Astrocyte (in vitro differentiated cells and primary cell): ENCODE measurements at regions not wholly inside any gene's neighbourhood (a gene's known extent, or its start where the extent isn't known, plus 50 kb on each side); places are given as distances from the start of the nearest gene placed in this dataset.

Source experiments
- DNase-seq: peaks from one replicate; pipeline ENCODE4 v3.0.0-alpha.2; 2010; ENCODE audit warnings: low read depth
- FAIRE-seq: peaks from 2 replicates; lab custom pipeline; 2011; peaks lifted over from hg19 to GRCh38; lab: Jason Lieb, UNC
- H2AFZ ChIP-seq: 2 replicates; pipeline ENCODE4 v1.6.0; 2012; ENCODE audit warnings: low read depth, low read length, inconsistent platforms
- H3K27ac ChIP-seq: 2 replicates; pipeline ENCODE4 v1.5.1; 2011; ENCODE audit warnings: low read depth, low read length, inconsistent platforms
- H3K27me3 ChIP-seq: 2 replicates; pipeline ENCODE4 v1.6.0; 2011; ENCODE audit warnings: low read length, inconsistent platforms; ENCODE audit not compliant: insufficient read depth
- H3K36me3 ChIP-seq: 2 replicates; pipeline ENCODE4 v1.5.1; 2011; ENCODE audit warnings: low read length, inconsistent platforms; ENCODE audit not compliant: insufficient read depth
- H3K4me1 ChIP-seq: 2 replicates; pipeline ENCODE4 v1.5.1; 2011; ENCODE audit warnings: low read length, inconsistent platforms; ENCODE audit not compliant: insufficient read depth
- H3K4me2 ChIP-seq: 2 replicates; pipeline ENCODE4 v1.6.0; 2012; ENCODE audit warnings: low read length, inconsistent platforms
- H3K4me3 ChIP-seq: 2 replicates; pipeline ENCODE4 v1.5.1; 2011; ENCODE audit warnings: low read depth, mild to moderate bottlenecking, low read length, inconsistent platforms; ENCODE audit not compliant: insufficient read depth
- H3K79me2 ChIP-seq: 2 replicates; pipeline ENCODE4 v1.6.0; 2012; ENCODE audit warnings: mild to moderate bottlenecking, low read length, inconsistent platforms; ENCODE audit not compliant: insufficient read depth
- H3K9ac ChIP-seq: 2 replicates; pipeline ENCODE4 v1.6.0; 2012; ENCODE audit warnings: mild to moderate bottlenecking, low read length, inconsistent platforms
- H3K9me3 ChIP-seq: 2 replicates; pipeline ENCODE4 v1.5.1; 2012; ENCODE audit warnings: low read depth, mild to moderate bottlenecking, low read length, inconsistent platforms; ENCODE audit not compliant: insufficient read depth
- H4K20me1 ChIP-seq: 2 replicates; pipeline ENCODE4 v1.6.0; 2012; ENCODE audit warnings: low read length, inconsistent platforms; ENCODE audit not compliant: insufficient read depth
- H3K27ac Mint-ChIP-seq: one replicate; pipeline ENCODE4 v1.8.0; 2021; ENCODE audit warnings: mild to moderate bottlenecking, mixed read lengths; ENCODE audit not compliant: unreplicated experiment
- H3K27me3 Mint-ChIP-seq: one replicate; pipeline ENCODE4 v1.8.0; 2021; ENCODE audit warnings: low read depth, mixed read lengths; ENCODE audit not compliant: unreplicated experiment
- H3K36me3 Mint-ChIP-seq: one replicate; pipeline ENCODE4 v1.8.0; 2021; ENCODE audit warnings: low read depth, mixed read lengths; ENCODE audit not compliant: unreplicated experiment
- H3K4me1 Mint-ChIP-seq: one replicate; pipeline ENCODE4 v1.8.0; 2021; ENCODE audit warnings: low read depth, mixed read lengths; ENCODE audit not compliant: unreplicated experiment
- H3K4me3 Mint-ChIP-seq: one replicate; pipeline ENCODE4 v1.8.0; 2021; ENCODE audit warnings: mild to moderate bottlenecking, moderate library complexity, mixed read lengths; ENCODE audit not compliant: unreplicated experiment
- H3K9me3 Mint-ChIP-seq: one replicate; pipeline ENCODE4 v1.8.0; 2021; ENCODE audit warnings: mild to moderate bottlenecking, mixed read lengths; ENCODE audit not compliant: unreplicated experiment
- CTCF ChIP-seq: IDR thresholded peaks from 2 replicates; pipeline ENCODE4 v1.5.1; 2011; ENCODE audit warnings: low read depth, mild to moderate bottlenecking, inconsistent platforms, low read length, moderate library complexity; ENCODE audit not compliant: insufficient read depth
- EZH2 ChIP-seq: IDR thresholded peaks from 2 replicates; pipeline ENCODE4 v1.6.1; 2012; ENCODE audit warnings: mild to moderate bottlenecking, low read length, inconsistent platforms; ENCODE audit not compliant: insufficient read depth

- Histone ChIP-seq H3K27me3 (peaks cover 2% of the 10 kb centered on the region), H2AFZ (no peak overlapping the region)
- no peak for FAIRE-seq
Observed at GRCh38 chr9:90288275-90288639, 354.4 kb downstream of the DIRAS2 start.

GRCh38 chr9:90290716-90291485 lies 351.7 kb downstream of the DIRAS2 start:
- no peaks in the 10 kb centered on the region for H3K9me3 ChIP-seq
- H3K4me2 ChIP-seq, result no peak overlapping the region
- H3K79me2 ChIP-seq, result no peaks in the 10 kb centered on the region
- H3K9ac ChIP-seq, result no peak overlapping the region
- Mint-ChIP-seq H3K4me1 (no peaks in the 10 kb centered on the region), H3K36me3 (no peaks in the 10 kb centered on the region), H3K9me3 (no peaks in the 10 kb centered on the region), H3K27ac (no peak overlapping the region), H3K27me3 (no peaks in the 10 kb centered on the region), H3K4me3 (no peak overlapping the region)
- FAIRE-seq (no peak), DNase-seq (peak; percentile 28)
- H3K4me3 ChIP-seq, result no peak overlapping the region
- no peaks in the 10 kb centered on the region for H3K36me3 ChIP-seq
- peaks cover 2% of the 10 kb centered on the region for H3K27me3 ChIP-seq
- no peak for TF ChIP-seq EZH2
- no peak for TF ChIP-seq CTCF
- H4K20me1 ChIP-seq, result no peaks in the 10 kb centered on the region
- no peaks in the 10 kb centered on the region for H3K4me1 ChIP-seq
- no peak overlapping the region for H2AFZ ChIP-seq
- no peak overlapping the region for H3K27ac ChIP-seq

More at GRCh38 chr9:90288275-90288639, 354.4 kb downstream of the DIRAS2 start:
- TF ChIP-seq EZH2, result no peak
- TF ChIP-seq CTCF, result no peak
- H3K27ac ChIP-seq, result no peak overlapping the region
- H4K20me1 ChIP-seq, result no peaks in the 10 kb centered on the region
- no peak for DNase-seq
- H3K4me1 ChIP-seq, result no peaks in the 10 kb centered on the region
- Mint-ChIP-seq H3K36me3 (no peaks in the 10 kb centered on the region), H3K4me1 (no peaks in the 10 kb centered on the region), H3K27ac (no peak overlapping the region), H3K4me3 (no peak overlapping the region), H3K9me3 (no peaks in the 10 kb centered on the region), H3K27me3 (no peaks in the 10 kb centered on the region)
- no peaks in the 10 kb centered on the region for H3K36me3 ChIP-seq
- H3K9me3 ChIP-seq, result no peaks in the 10 kb centered on the region
- no peak overlapping the region for H3K9ac ChIP-seq
- H3K4me3 ChIP-seq, result no peak overlapping the region
- H3K79me2 ChIP-seq, result no peaks in the 10 kb centered on the region
- no peak overlapping the region for H3K4me2 ChIP-seq

GRCh38 chr9:90296539-90296938 lies 346.1 kb downstream of the DIRAS2 start:
- FAIRE-seq, result no peak
- no peak overlapping the region for H3K27ac ChIP-seq

More at GRCh38 chr9:90296539-90296938, 346.1 kb downstream of the DIRAS2 start:
- Mint-ChIP-seq H3K4me1 (peaks cover 15% of the 10 kb centered on the region), H3K36me3 (no peaks in the 10 kb centered on the region), H3K27ac (no peak overlapping the region), H3K27me3 (no peaks in the 10 kb centered on the region), H3K9me3 (no peaks in the 10 kb centered on the region), H3K4me3 (no peak overlapping the region)
- Histone ChIP-seq H3K4me2 (no peak overlapping the region), H3K36me3 (no peaks in the 10 kb centered on the region), H3K9ac (no peak overlapping the region), H3K4me3 (no peak overlapping the region), H4K20me1 (no peaks in the 10 kb centered on the region), H3K9me3 (no peaks in the 10 kb centered on the region), H3K27me3 (peaks cover 2% of the 10 kb centered on the region), H2AFZ (peak overlapping the region; percentile 10), H3K79me2 (no peaks in the 10 kb centered on the region), H3K4me1 (peaks cover 5% of the 10 kb centered on the region)
- TF ChIP-seq EZH2 (no peak), CTCF (no peak)
- DNase-seq, result no peak
